Upper lobe of left lung (tissue), 6 donors: ENCODE measurements at regions not wholly inside any gene's neighbourhood (a gene's known extent, or its start where the extent isn't known, plus 50 kb on each side); places are given as distances from the start of the nearest gene placed in this dataset.
A peak's percentile ranks its signal among the peaks of the same experiment; 100 is the strongest.

Source experiments
- ATAC-seq, 2 donors: fragments of 200-7000 bp; cut with Tn5 transposase; one replicate each; pipeline ENCODE4 v1.9.1; 2022; ENCODE audit warnings: mild to moderate bottlenecking in 2 of 2, moderate library complexity in 2 of 2; ENCODE audit not compliant: low FRiP score in 2 of 2
- DNase-seq, 2 donors: peaks; one replicate each; pipeline ENCODE4 v3.0.0-alpha.2; 2019 to 2020
- H3K27ac ChIP-seq, 4 donors: fragments of 200-600 bp; sonication (generic); one replicate each; pipeline ENCODE4 v1.5.1; 2016 to 2019
- H3K27me3 ChIP-seq, 4 donors: fragments of 200-600 bp; sonication (generic); one replicate each; pipeline ENCODE4 v1.5.1; 2017 to 2019
- H3K36me3 ChIP-seq, 4 donors: fragments of 200-600 bp; sonication (generic); one replicate each; pipeline ENCODE4 v1.5.1; 2016 to 2019
- H3K4me1 ChIP-seq, 4 donors: fragments of 200-600 bp; sonication (generic); one replicate each; pipeline ENCODE4 v1.5.1; 2018 to 2019
- H3K4me3 ChIP-seq, 4 donors: fragments of 200-600 bp; sonication (generic); one replicate each; pipeline ENCODE4 v1.5.1; 2017 to 2019; ENCODE audit warnings: mild to moderate bottlenecking in 2 of 4, moderate library complexity in 1 of 4
- H3K9me3 ChIP-seq, 4 donors: fragments of 200-600 bp; sonication (generic); one replicate each; pipeline ENCODE4 v1.5.1; 2018 to 2019
- EP300 ChIP-seq, 4 donors: sonication (generic); formaldehyde crosslinking; IDR thresholded peaks; one replicate each; pipeline ENCODE4 v1.5.1; 2017; ENCODE audit warnings: antibody characterized with exemption in 4 of 4, control low read depth in 2 of 4
- POLR2A ChIP-seq, 4 donors: fragments of 450-650 bp; IDR thresholded peaks; one replicate each; pipeline ENCODE4 v1.5.1; 2016 to 2017; ENCODE audit warnings: antibody characterized with exemption in 4 of 4, mild to moderate bottlenecking in 2 of 4
- POLR2AphosphoS5 ChIP-seq, 2 donors: sonication (generic); formaldehyde crosslinking; IDR thresholded peaks; one replicate each; pipeline ENCODE4 v1.5.1; 2017; ENCODE audit warnings: antibody characterized with exemption in 2 of 2
- WGBS, 2 donors: methylation state at CpG; one replicate each; pipeline ENCODE4 v1.1.5; 2017 to 2018; 5-methylcytosine and 5-hydroxymethylcytosine counted together
- TF ChIP-seq, protein P1 (sequence below), 6 experiments: fragments of 450-650 bp in 4 of 6; fragments of 200-600 bp in 2 of 6; sonication (generic) in 2 of 6; IDR thresholded peaks; one replicate each; pipeline ENCODE4 v1.5.1; 2016 to 2019; ENCODE audit warnings: antibody characterized with exemption in 6 of 6
- donor health status: DM: no; HTN: no; CAD: no; lungs with moderate emphysema.
- donor health status: DM: no; HTN: yes; CAD: no; lungs with severe emphysema.

DNA sequence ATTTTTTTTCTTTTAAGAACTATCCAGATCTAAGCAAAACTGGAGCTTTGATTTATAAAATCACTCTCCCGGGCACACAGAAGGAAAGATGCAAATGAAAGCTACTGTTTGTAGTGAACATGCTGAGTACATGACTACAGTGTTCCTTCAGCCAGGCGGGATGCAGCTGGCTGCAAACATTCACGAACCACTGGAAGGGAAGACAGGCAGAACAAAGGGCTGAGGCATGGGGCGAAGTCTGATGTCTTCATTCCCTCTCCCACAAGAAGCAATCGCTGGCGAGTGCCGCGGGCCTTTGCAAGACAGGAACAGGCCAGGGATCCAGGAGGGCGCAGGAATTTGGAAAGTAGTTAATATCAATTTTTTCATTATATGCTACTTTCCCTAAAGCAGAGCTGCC is 257.9 kb upstream of the AJAP1 start:
- DNase-seq (peak in 1 of 2 donors; percentile 27), ATAC-seq (no peak)
- no peaks in the 10 kb centered on the region for H3K4me1 ChIP-seq
- WGBS, 2 donors: 66 to 73% methylated on average over 9 of the region's 9 CpGs
- H3K36me3 ChIP-seq: no peaks in the 10 kb centered on the region
- H3K9me3 ChIP-seq: peaks cover 0 to 10% (median 7%) of the 10 kb centered on the region in 4 donors
- H3K27me3 ChIP-seq: no peaks in the 10 kb centered on the region
- H3K27ac ChIP-seq: no peak overlapping the region
- no peak for TF ChIP-seq EP300 (IDR thresholded peaks at IDR 0.05)
- no peak overlapping the region for H3K4me3 ChIP-seq

GRCh38 chr1:4397196-4397595 is 257.2 kb upstream of the AJAP1 start:
- ATAC-seq: no peak
- no peaks in the 10 kb centered on the region for H3K36me3 ChIP-seq

GRCh38 chr1:4402032-4402431 is 252.4 kb upstream of the AJAP1 start:
- WGBS, 2 donors: 96 to 100% methylated on average over 1 of the region's 1 CpG
- TF ChIP-seq POLR2A (IDR thresholded peaks at IDR 0.05) (no peak), POLR2AphosphoS5 (IDR thresholded peaks at IDR 0.05) (no peak), EP300 (IDR thresholded peaks at IDR 0.05) (no peak)
- TF ChIP-seq, protein P1, sequence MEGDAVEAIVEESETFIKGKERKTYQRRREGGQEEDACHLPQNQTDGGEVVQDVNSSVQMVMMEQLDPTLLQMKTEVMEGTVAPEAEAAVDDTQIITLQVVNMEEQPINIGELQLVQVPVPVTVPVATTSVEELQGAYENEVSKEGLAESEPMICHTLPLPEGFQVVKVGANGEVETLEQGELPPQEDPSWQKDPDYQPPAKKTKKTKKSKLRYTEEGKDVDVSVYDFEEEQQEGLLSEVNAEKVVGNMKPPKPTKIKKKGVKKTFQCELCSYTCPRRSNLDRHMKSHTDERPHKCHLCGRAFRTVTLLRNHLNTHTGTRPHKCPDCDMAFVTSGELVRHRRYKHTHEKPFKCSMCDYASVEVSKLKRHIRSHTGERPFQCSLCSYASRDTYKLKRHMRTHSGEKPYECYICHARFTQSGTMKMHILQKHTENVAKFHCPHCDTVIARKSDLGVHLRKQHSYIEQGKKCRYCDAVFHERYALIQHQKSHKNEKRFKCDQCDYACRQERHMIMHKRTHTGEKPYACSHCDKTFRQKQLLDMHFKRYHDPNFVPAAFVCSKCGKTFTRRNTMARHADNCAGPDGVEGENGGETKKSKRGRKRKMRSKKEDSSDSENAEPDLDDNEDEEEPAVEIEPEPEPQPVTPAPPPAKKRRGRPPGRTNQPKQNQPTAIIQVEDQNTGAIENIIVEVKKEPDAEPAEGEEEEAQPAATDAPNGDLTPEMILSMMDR (IDR thresholded peaks at IDR 0.05): no peak
- Histone ChIP-seq H3K27ac (no peak overlapping the region), H3K27me3 (no peaks in the 10 kb centered on the region), H3K4me1 (no peaks in the 10 kb centered on the region), H3K9me3 (no peaks in the 10 kb centered on the region), H3K36me3 (no peaks in the 10 kb centered on the region), H3K4me3 (no peak overlapping the region)
- DNase-seq: no peak
- no peak for ATAC-seq

More at GRCh38 chr1:4397196-4397595, 257.2 kb upstream of the AJAP1 start:
- Histone ChIP-seq H3K4me1 (no peaks in the 10 kb centered on the region), H3K27ac (no peak overlapping the region), H3K9me3 (peaks cover 0 to 10% (median 7%) of the 10 kb centered on the region in 4 donors), H3K4me3 (no peak overlapping the region), H3K27me3 (no peaks in the 10 kb centered on the region)
- DNase-seq: no peak
- WGBS, 2 donors: 76 to 78% methylated on average over 4 of the region's 4 CpGs
- TF ChIP-seq POLR2A (IDR thresholded peaks at IDR 0.05) (no peak), EP300 (IDR thresholded peaks at IDR 0.05) (no peak), POLR2AphosphoS5 (IDR thresholded peaks at IDR 0.05) (no peak)
- TF ChIP-seq, protein P1 (IDR thresholded peaks at IDR 0.05): no peak

DNA sequence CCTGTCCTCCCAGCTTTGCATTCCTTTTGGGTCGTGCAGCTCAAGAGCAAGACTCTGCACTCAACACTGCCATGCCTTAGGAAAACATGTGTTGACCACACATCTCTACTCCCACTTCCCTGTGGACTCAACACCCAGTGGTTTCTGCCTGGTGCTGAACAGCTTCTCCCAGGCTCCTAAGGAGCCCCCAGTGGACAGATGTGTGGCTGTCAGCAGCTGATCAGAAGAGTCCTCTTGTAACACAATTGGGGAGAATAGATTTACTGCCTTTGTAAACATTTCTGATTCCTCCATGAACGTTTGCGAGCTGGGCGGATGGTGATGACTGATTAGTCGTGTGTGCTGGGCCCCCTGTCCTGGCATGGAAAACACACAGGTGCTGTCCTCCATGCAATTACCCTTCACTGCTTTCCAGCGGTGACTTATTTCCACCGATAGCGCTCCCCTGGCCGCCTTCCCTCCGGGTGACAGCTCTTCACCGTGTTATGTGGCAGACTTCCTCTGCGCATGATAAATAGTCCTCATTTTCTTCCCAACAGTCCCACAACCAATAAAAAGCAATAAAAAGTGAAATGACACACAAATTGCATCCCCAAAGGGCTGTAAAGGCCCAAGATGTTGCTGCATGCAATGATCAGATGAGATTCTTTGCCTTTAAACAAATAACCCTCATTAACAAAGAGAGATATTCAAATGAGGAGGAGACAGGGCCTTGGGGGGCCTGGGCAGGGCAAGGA is 249.4 kb upstream of the AJAP1 start:
- Histone ChIP-seq H3K4me3 (no peak overlapping the region), H3K27ac (no peak overlapping the region), H3K9me3 (no peaks in the 10 kb centered on the region), H3K36me3 (no peaks in the 10 kb centered on the region), H3K4me1 (no peaks in the 10 kb centered on the region), H3K27me3 (no peaks in the 10 kb centered on the region)
- ATAC-seq (no peak), DNase-seq (no peak)
- WGBS, 2 donors: 68 to 71% methylated on average over 11 to 12 of the region's 12 CpGs
- TF ChIP-seq POLR2AphosphoS5 (IDR thresholded peaks at IDR 0.05): no peak
- no peak for TF ChIP-seq POLR2A (IDR thresholded peaks at IDR 0.05)
- TF ChIP-seq EP300 (IDR thresholded peaks at IDR 0.05): no peak
- TF ChIP-seq, protein P1 (IDR thresholded peaks at IDR 0.05): no peak

GRCh38 chr1:4407851-4408250 is 246.6 kb upstream of the AJAP1 start:
- H3K9me3 ChIP-seq: no peaks in the 10 kb centered on the region
- H3K36me3 ChIP-seq: no peaks in the 10 kb centered on the region
- no peak for TF ChIP-seq POLR2AphosphoS5 (IDR thresholded peaks at IDR 0.05)
- TF ChIP-seq EP300 (IDR thresholded peaks at IDR 0.05): no peak
- no peak for TF ChIP-seq POLR2A (IDR thresholded peaks at IDR 0.05)
- no peaks in the 10 kb centered on the region for H3K27me3 ChIP-seq
- H3K4me1 ChIP-seq: no peaks in the 10 kb centered on the region
- ATAC-seq: no peak
- DNase-seq: no peak
- no peak overlapping the region for H3K4me3 ChIP-seq
- WGBS, 2 donors: 82 to 89% methylated on average over 16 of the region's 16 CpGs
- H3K27ac ChIP-seq: no peak overlapping the region

DNA sequence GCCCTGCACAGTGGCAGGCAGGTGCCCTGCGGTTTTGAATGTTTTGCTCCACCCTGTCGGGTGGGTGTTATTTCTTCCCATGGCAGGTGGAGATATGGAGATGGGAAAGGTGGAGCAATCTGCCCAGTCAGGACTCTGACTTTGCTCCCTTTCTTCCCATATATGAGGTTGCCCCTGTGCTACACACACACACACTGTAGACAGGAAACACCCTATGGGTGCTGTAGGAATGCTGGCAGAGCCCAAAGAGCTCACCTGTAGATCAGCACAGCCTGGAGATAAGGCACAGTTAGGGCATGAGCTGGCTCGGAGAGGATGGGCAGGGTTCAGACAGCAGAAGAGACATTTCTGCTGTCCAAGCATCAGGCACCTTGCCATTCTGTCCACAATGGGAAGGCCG is 246.0 kb upstream of the AJAP1 start:
- 70 to 86% methylated on average over 4 of the region's 4 CpGs for WGBS, 2 donors
- DNase-seq (no peak), ATAC-seq (peak in 1 of 2 donors; percentile 54)
- Histone ChIP-seq H3K4me1 (no peaks in the 10 kb centered on the region), H3K27ac (no peak overlapping the region), H3K4me3 (no peak overlapping the region), H3K9me3 (no peaks in the 10 kb centered on the region), H3K27me3 (no peaks in the 10 kb centered on the region), H3K36me3 (no peaks in the 10 kb centered on the region)
- TF ChIP-seq EP300 (IDR thresholded peaks at IDR 0.05) (no peak), POLR2A (IDR thresholded peaks at IDR 0.05) (no peak), POLR2AphosphoS5 (IDR thresholded peaks at IDR 0.05) (no peak)
- TF ChIP-seq, protein P1 (IDR thresholded peaks at IDR 0.05): no peak
